GM23248 (cell line): ENCODE measurements at regions not wholly inside any gene's neighbourhood (a gene's known extent, or its start where the extent isn't known, plus 50 kb on each side); places are given as distances from the start of the nearest gene placed in this dataset.

ENCODE experiments used
- EZH2 ChIP-seq: fragments of 200-600 bp; sonication (generic); IDR thresholded peaks from 2 replicates; pipeline ENCODE4 v1.6.1; 2018; ENCODE audit warnings: antibody characterized with exemption, mild to moderate bottlenecking; ENCODE audit not compliant: insufficient read depth, poor library complexity, severe bottlenecking
- EZH2phosphoT487 ChIP-seq: fragments of 200-600 bp; sonication (generic); IDR thresholded peaks from 2 replicates; pipeline ENCODE4 v1.6.1; 2018; ENCODE audit warnings: antibody characterized with exemption, moderate library complexity, mild to moderate bottlenecking, low read depth; ENCODE audit not compliant: insufficient read depth

DNA sequence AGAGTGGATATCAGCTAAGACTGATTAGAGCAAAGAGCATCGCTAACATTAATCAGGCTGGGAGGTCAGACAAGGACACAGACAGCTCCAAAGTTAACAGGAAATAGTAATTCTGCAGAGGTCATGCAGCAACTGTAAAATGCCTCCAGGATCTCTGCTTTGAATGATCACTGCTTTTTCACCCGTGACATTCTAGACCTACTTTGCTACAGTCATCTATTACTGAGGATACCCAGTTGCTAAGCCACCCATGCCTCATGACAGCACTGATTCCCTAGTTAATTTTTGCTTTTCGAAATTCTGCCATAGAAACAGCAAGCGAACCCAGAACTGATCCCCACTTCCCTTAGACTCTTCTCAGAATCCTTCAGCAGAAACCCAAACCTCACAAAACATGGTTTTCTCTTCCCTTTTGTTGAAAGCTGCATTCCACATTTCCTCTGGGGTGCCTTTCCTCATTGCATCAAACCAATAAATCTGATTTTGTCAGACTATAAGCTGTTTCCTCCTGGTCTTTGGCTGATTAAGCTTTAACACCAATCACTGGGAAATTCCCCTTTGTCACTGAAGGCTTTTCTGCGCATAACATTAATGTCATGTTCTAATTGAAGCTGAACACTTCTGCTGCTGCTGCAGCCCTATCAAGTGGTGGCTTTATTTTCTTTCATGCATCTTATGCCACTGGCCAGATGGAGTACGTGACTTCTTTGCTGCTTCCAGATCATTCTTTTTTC is 201.1 kb upstream of the CHD1 start:
- TF ChIP-seq EZH2phosphoT487: no peak
- TF ChIP-seq EZH2: no peak
